ENCODE measurements at regions not wholly inside any gene's neighbourhood (a gene's known extent, or its start where the extent isn't known, plus 50 kb on each side); places are given as distances from the start of the nearest gene placed in this dataset.

DNA sequence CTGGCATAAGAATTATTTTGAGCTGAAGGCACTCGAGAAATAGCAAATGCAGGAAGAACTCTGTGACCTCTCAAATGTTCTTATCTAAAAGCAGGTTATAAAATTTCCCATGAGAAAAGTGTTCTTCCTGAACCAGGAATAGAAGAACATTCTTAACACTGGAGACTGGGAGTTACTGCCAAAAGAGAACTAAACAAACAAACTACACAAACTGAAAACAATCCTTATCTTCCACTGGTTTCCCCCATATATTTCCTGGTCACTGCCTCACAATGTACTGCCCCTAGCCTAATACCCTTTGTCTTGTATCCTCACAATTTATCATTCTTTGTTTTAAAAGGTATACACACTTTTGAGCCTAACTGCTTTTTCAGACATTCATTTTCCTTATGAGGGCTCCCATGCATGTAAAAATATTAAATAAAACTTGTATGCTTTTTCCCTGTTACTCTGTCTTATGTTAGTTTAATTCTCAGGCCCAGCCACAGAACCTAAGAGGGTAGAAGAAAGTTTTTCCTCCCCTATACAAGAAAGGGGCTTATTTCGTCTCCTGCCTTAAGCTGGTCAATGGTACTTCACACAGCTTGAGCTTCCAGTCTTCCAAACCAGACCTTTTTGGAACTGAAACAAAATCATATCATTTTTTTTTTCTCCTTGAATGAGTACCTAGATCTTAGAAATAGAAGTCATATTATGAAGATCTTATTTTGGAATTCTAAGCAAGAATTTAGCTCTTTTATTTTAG lies 110.6 kb downstream of the MSTN start:
- Mint-ChIP-seq H3K36me3 (ENCODE audit: low read depth) (no peaks in the 10 kb centered on the region), H3K4me1 (peaks cover 34% of the 10 kb centered on the region), H3K9me3 (peaks cover 2% of the 10 kb centered on the region), H3K27me3 (no peaks in the 10 kb centered on the region), H3K4me3 (no peak overlapping the region), H3K27ac (peak overlapping the region; percentile 80)
- POLR2A ChIA-PET, result interaction anchor here (0.5 kb wide), 1 partner anchor 82 kb away, joined by 7 read pairs; no protein-coding TSS in a partner anchor
- no peak for ATAC-seq (ENCODE audit: low read depth)
- TF ChIP-seq, protein P1, sequence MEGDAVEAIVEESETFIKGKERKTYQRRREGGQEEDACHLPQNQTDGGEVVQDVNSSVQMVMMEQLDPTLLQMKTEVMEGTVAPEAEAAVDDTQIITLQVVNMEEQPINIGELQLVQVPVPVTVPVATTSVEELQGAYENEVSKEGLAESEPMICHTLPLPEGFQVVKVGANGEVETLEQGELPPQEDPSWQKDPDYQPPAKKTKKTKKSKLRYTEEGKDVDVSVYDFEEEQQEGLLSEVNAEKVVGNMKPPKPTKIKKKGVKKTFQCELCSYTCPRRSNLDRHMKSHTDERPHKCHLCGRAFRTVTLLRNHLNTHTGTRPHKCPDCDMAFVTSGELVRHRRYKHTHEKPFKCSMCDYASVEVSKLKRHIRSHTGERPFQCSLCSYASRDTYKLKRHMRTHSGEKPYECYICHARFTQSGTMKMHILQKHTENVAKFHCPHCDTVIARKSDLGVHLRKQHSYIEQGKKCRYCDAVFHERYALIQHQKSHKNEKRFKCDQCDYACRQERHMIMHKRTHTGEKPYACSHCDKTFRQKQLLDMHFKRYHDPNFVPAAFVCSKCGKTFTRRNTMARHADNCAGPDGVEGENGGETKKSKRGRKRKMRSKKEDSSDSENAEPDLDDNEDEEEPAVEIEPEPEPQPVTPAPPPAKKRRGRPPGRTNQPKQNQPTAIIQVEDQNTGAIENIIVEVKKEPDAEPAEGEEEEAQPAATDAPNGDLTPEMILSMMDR (IDR thresholded peaks at IDR 0.05), result no peak
- CTCF ChIA-PET, result interaction anchor here (0.6 kb wide), 1 partner anchor 728 kb away, joined by 5 read pairs; no protein-coding TSS in a partner anchor
- intact Hi-C loops (cut with micrococcal nuclease), result loop anchor here (2.0 kb wide), 2 partner anchors 167 to 291 kb away; partner anchors contain the start of genes ASNSD1, ORMDL1 and PMS1
- no peak for DNase-seq

- TF ChIP-seq, protein P1 (IDR thresholded peaks at IDR 0.05), result no peak
Measured at GRCh38 chr2:189943009-189943408, 119.5 kb downstream of the MSTN start.

GRCh38 chr2:189940913-189941312 lies 121.6 kb downstream of the MSTN start:
- TF ChIP-seq, protein P1 (IDR thresholded peaks at IDR 0.05), result no peak
- Mint-ChIP-seq H3K27me3 (no peaks in the 10 kb centered on the region), H3K9me3 (peaks cover 39% of the 10 kb centered on the region), H3K36me3 (ENCODE audit: low read depth) (peaks cover 8% of the 10 kb centered on the region), H3K4me1 (no peaks in the 10 kb centered on the region), H3K27ac (no peak overlapping the region), H3K4me3 (no peak overlapping the region)
- ATAC-seq (ENCODE audit: low read depth) (no peak), DNase-seq (no peak)
- ChIA-PET CTCF (no interaction called here), POLR2A (no interaction called here)
- intact Hi-C loops (cut with micrococcal nuclease), result no loop called here

More at GRCh38 chr2:189943009-189943408, 119.5 kb downstream of the MSTN start:
- CTCF ChIA-PET, result no interaction called here
- no peak overlapping the region for H3K4me3 Mint-ChIP-seq
- peaks cover 8% of the 10 kb centered on the region for H3K4me1 Mint-ChIP-seq
- ATAC-seq (ENCODE audit: low read depth), result no peak
- no peak for DNase-seq
- no peak overlapping the region for H3K27ac Mint-ChIP-seq
- intact Hi-C loops (cut with micrococcal nuclease), result no loop called here
- no peaks in the 10 kb centered on the region for H3K27me3 Mint-ChIP-seq
- peaks cover 39% of the 10 kb centered on the region for H3K9me3 Mint-ChIP-seq
- peaks cover 8% of the 10 kb centered on the region for H3K36me3 Mint-ChIP-seq (ENCODE audit: low read depth)
- POLR2A ChIA-PET, result no interaction called here

- CTCF ChIA-PET, result no interaction called here
- Mint-ChIP-seq H3K4me3 (no peak overlapping the region), H3K27me3 (no peaks in the 10 kb centered on the region), H3K9me3 (peaks cover 28% of the 10 kb centered on the region), H3K27ac (no peak overlapping the region), H3K36me3 (ENCODE audit: low read depth) (peaks cover 6% of the 10 kb centered on the region), H3K4me1 (no peaks in the 10 kb centered on the region)
- intact Hi-C loops (cut with micrococcal nuclease), result no loop called here
- DNase-seq (no peak), ATAC-seq (ENCODE audit: low read depth) (no peak)
- TF ChIP-seq, protein P1 (IDR thresholded peaks at IDR 0.05), result no peak
- POLR2A ChIA-PET, result no interaction called here
Measured at GRCh38 chr2:189937691-189938090, 124.8 kb downstream of the MSTN start.

DNA sequence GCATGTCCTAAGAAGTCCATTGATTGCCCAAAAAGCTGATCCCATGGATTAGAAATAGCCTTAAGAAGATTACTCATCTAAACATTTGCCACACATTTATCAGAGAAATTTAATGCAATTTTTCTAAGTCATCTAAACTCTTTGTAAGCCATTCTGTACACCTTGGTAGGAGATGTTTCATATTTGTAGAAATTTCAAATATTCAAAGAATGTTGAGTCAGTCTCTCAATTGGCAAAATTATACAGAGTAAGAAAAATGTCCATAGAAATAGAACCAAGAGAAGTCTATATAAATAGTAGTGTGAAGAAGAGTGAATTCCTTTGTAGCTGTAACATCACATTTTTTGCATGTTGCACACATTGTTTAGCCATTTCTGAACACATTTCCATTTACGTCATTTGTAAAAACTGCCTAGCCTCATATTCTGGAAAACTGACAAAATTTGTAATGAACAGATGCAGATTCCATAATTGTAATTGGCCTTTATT lies 128.6 kb downstream of the MSTN start:
- no peak for DNase-seq
- intact Hi-C loops (cut with micrococcal nuclease), result no loop called here
- CTCF ChIA-PET, result no interaction called here
- no peak for ATAC-seq (ENCODE audit: low read depth)
- H3K9me3 Mint-ChIP-seq, result no peaks in the 10 kb centered on the region
- no peak overlapping the region for H3K4me3 Mint-ChIP-seq
- POLR2A ChIA-PET, result no interaction called here
- no peak overlapping the region for H3K27ac Mint-ChIP-seq
- H3K36me3 Mint-ChIP-seq (ENCODE audit: low read depth), result no peaks in the 10 kb centered on the region
- TF ChIP-seq, protein P1 (IDR thresholded peaks at IDR 0.05), result no peak
- H3K27me3 Mint-ChIP-seq, result no peaks in the 10 kb centered on the region
- no peaks in the 10 kb centered on the region for H3K4me1 Mint-ChIP-seq

Measured in activated B cell treated with CpG ODN at 0.5 μM for 24 hours (primary cell).